Tongue (tissue), 2 donors: ENCODE measurements at regions not wholly inside any gene's neighbourhood (a gene's known extent, or its start where the extent isn't known, plus 50 kb on each side); places are given as distances from the start of the nearest gene placed in this dataset. TPM values are rescaled to one million over a fixed set of nuclear protein-coding genes. Genes with fewer than 3 reads are reported as not detected.

ENCODE experiments used
- DNase-seq: peaks from one replicate; pipeline ENCODE4 v3.0.0-alpha.2; 2015
- small RNA-seq: library from RNA; depleted of rRNA; stranded (forward); fragments of <200 nt; gene quantifications from one replicate; pipeline ENCODE3, GENCODE V24; 2014; ENCODE audit warnings: low replicate concordance

GRCh38 chr5:74026310-74026709 is 400.3 kb downstream of the ARHGEF28 start:
- peak; percentile 28 for DNase-seq

- no peak for DNase-seq
Measured at GRCh38 chr5:74021126-74021525, 395.1 kb downstream of the ARHGEF28 start.

GRCh38 chr5:74020503-74020902 is 394.5 kb downstream of the ARHGEF28 start:
- no peak for DNase-seq

- no peak for DNase-seq
Measured at GRCh38 chr5:74019923-74020322, 393.9 kb downstream of the ARHGEF28 start.

GRCh38 chr5:74017786-74018211 is 391.8 kb downstream of the ARHGEF28 start:
- DNase-seq, result peak; percentile 49

- DNase-seq, result no peak
Measured at GRCh38 chr5:74017112-74017511, 391.1 kb downstream of the ARHGEF28 start.

GRCh38 chr5:74016373-74016772 is 390.4 kb downstream of the ARHGEF28 start:
- DNase-seq, result no peak

- DNase-seq, result no peak
Measured at GRCh38 chr5:74015716-74016115, 389.7 kb downstream of the ARHGEF28 start.

GRCh38 chr5:74013222-74013621 is 387.2 kb downstream of the ARHGEF28 start:
- DNase-seq, result no peak

GRCh38 chr5:74009502-74009901 is 383.5 kb downstream of the ARHGEF28 start:
- DNase-seq, result no peak

GRCh38 chr5:74007193-74007592 is 381.2 kb downstream of the ARHGEF28 start:
- DNase-seq, result no peak

GRCh38 chr5:73999297-73999696 is 373.3 kb downstream of the ARHGEF28 start:
- peak; percentile 89 for DNase-seq

GRCh38 chr5:73998489-73998888 is 372.5 kb downstream of the ARHGEF28 start:
- peak; percentile 79 for DNase-seq

GRCh38 chr5:73997960-73998359 is 372.0 kb downstream of the ARHGEF28 start:
- peak; percentile 45 for DNase-seq

- DNase-seq, result no peak
Measured at GRCh38 chr5:73996151-73996755, 370.3 kb downstream of the ARHGEF28 start.

- DNase-seq, result no peak
Measured at GRCh38 chr5:73994963-73995362, 369.0 kb downstream of the ARHGEF28 start.

Small RNA genes in the stretch of these regions (small RNA-seq; reads per million reads assigned to genes)
- gene RN7SL814P, result not detected
